HG02870 (cell line): ENCODE measurements at regions not wholly inside any gene's neighbourhood (a gene's known extent, or its start where the extent isn't known, plus 50 kb on each side); places are given as distances from the start of the nearest gene placed in this dataset.
"Not testable (repeated sequence)": the region's sequence is repeated elsewhere in the genome, so short reads cannot be mapped to it uniquely, and the experiment has no call there.

Experiments
- ATAC-seq: cut with Tn5 transposase; IDR thresholded peaks from one replicate; pipeline ENCODE4 v1.9.1; 2021; ENCODE audit warnings: mild to moderate bottlenecking, moderate library complexity; ENCODE audit not compliant: unreplicated experiment

DNA sequence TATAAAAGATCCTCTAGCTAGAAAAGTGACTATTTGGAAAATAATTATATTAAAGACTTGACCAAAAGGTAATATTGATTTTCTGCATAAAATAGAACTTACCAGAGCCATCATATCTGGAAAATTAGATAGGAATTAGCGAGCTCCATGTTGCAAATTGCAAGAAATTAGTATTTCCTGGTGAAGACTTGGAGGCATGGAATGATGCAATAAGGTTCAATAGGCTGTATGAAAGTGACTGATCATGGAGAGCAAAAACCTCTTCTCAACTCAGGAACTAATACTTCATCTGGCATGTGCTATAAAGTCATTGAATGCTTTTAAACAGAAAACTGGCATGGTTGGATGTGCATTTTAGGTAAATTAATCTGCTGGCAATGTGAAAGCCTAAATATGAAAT lies 66.3 kb upstream of the UFM1 start:
- ATAC-seq: no peak

DNA sequence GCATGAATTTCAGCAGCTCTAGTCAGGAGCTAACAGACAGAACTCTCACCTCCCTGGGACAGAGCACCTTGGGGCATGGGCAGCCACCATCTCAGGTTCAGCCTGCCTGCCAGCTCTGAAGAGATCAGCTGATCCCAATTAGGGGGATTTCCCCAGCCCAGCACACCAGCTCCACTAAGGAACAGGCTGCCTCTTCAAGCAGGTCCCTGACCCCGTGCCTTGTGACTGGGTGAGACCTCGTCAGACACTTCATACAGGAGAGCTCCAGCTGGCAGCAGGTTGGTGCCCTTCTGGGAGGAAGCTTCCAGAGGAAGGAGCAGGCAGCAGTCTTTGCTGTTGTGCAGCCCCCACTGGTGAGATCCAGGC lies 84.5 kb upstream of the UFM1 start:
- no peak for ATAC-seq

DNA sequence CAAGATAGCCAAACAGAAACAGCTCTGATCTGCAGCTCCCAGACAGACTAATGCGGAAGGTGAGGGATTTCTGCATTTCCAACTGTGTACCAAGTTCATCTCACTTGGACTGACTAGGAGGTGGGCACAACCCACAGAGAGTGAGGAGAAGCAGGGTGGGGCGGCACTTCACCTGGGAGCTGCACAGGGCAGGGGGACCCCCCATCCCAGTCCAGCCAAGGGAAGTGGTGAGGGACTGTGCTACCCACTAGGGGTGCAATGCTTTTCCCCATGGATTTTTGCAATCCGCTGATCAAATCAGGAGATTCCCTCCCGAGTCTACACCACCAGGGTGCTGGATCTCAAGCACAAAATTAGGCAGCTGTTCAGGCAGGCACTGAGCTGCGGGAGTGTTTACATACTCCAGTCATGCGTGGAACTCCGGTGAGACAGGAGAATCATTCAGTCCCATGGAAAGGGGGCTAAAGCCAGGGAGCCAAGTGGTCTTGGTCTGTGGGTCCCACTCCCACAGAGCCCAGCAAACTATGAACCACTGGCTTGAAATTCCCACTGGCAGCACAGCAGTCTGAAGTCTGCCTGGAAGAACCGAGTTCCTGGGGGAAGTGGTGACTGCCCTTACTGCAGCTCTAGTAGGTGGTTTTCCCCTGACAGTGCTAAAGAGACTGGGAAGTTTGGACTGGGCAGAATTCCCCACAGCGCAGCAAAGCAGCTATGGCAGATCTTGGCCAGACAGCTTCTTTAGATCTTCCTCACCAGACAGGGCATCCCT lies 85.1 kb upstream of the UFM1 start:
- ATAC-seq: no peak

DNA sequence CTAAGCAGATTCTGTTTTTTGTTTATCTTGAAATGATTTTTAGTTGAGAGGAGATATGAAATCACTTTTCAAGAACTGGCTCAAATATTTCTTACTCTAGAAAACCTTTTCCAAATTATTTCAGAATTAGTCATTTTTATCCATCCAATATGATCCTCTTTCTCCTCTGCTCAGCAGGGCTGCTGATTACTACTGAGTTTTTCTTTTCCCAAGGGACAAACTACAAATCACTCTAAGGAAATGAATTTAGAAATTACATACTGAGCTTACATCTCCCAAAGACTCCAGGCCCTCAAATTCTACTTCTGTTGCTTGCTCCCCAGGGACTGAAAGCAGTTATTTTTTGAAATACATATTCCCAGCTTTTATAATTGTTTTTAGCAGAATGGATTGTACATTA lies 87.4 kb upstream of the UFM1 start:
- ATAC-seq: no peak

DNA sequence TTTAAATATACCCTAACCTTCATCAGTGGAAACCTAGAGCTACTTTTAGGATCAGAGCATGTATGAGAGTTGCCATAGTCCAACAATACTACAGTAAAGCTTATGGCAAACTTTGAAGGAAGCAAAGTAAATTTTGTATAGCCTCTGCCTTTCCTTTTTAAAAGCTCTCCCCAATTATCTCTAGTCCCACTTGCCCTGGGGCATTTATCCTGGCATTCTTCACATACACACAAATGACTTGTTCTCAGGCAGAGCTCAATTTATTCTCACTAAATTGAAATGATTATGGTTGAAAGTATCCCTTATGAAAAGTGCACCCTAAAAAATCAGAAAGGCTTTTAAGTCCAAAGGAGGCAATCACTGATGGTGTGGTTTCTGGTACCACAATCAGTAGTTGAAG lies 94.1 kb upstream of the UFM1 start:
- ATAC-seq: no peak

DNA sequence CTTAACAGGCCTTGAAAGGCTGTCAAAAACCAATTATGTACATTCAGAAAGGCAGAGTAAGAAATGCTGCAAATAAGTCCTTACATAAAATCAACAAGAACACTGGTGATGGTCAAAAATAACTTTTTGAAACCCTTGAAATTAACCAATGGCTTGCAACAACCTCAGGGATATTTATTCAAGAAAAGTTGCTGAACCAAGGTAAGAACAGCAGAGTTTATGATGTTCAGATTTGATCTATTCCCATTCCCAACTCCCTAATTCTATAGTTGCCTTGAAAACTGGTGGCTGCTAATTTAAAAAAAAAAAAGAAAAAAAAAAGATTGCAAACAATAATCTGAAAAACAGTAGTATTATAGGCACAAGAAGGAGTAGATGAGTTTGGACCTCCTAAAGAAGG lies 109.8 kb upstream of the UFM1 start:
- ATAC-seq: no peak

DNA sequence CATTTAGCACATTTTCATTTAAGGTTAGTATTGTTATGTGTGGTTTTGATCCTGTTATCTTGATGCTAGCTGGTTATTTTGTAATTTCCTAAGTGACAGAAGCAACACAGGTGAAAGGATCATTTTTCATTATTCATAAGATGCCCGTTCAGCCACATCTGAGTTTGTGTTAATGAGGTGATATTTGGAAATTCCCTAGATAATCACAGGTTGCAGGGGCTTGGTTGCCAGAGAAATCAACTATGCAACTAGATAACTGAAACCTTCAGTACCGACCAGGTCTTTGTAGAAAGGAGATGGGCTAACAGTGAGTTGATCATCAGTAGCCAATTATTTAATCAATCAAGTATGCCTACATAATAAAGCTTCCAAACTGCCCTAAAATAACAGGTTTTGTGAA lies 121.3 kb upstream of the UFM1 start:
- ATAC-seq: no peak

DNA sequence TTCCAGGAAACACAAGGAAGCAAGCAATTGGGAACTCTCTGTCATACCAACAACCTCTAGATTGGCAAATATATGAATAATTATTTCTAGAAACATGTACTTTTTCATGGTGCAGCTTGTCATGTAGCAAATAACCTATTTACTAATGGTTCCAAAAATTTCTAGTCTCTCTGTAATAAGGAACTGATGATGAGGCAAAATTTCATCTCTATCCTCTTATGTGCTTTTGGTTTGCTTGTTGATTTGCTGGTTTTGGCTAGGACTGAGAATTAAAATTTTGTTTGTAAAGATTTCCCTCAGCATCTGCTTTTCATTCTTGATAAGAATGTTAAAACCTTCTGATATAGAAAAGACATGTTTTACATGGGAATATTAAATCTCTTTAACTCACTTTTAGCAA lies 123.2 kb upstream of the UFM1 start:
- ATAC-seq: no peak

DNA sequence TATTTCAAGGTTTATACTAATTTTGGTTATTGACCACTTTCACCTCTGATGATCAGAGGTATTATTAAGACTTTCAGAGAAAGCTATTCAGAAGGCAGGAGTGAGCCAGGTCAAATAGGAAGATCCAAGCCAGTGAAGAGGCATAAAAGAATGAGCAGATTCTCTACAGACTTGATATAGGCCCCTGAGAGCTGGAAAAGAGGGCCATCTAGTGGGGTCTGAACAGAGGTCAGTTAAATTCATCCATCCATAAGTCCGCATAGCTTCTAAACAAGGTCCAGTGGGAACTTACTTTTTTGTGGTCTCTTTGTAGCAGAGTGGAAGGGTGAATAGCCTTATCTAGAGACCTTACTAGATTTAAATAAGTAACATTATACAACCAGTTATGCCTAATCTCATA lies 126.6 kb upstream of the UFM1 start:
- no peak for ATAC-seq

DNA sequence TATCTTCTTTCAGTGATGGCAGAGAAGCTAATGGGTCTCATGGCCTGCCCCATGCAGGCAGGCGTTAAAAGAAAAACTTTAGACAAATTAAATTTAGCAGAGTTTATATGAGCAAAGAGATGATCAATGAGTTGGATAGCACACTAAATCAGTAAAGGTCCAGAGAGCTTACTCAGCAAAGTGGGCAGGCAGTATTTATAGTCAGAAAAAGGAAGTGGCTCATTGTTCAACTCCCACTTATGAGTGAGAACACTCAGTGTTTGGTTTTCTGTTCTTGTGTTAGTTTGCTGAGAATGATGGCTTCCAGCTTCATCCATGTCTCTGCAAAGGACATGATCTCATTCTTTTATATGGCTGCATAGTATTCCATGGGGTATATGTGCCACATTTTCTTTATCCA lies 128.5 kb upstream of the UFM1 start:
- ATAC-seq: not testable (repeated sequence)

DNA sequence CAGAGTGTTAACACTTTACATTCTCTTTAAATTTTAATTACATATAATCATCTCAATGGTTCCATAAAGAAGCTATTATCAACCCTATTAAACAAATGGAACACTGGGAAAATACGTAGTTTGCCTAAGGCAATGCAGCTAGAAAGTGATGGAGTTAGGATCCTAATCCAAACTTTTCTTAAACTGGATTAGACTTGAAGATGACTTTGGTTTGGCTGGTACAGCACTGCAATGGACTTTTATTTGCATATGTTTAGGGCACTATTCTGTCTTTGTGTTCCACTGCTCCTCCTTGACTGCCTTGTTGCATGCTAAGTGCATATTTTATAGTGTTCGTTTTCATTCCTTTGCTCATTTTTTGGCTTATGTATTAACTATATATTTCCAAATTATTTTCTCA lies 133.5 kb upstream of the UFM1 start:
- ATAC-seq: no peak

DNA sequence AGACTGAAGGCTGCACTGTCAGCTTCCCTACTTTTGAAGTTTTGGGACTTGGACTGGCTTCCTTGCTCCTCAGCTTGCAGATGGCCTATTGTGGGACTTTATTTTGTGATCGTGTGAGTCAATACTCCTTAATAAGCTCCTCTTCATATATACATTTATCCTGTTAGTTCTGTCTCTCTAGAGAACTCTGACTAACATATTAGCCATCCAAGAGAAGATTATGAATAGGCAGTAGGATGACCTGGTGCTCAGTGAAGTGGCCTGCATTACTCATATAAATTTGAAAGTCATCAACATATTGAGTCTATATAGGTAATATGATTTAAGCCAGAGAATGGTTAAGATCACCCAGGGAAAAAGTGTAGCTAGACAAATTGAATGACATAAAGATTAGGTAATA lies 136.3 kb upstream of the UFM1 start:
- ATAC-seq: no peak

DNA sequence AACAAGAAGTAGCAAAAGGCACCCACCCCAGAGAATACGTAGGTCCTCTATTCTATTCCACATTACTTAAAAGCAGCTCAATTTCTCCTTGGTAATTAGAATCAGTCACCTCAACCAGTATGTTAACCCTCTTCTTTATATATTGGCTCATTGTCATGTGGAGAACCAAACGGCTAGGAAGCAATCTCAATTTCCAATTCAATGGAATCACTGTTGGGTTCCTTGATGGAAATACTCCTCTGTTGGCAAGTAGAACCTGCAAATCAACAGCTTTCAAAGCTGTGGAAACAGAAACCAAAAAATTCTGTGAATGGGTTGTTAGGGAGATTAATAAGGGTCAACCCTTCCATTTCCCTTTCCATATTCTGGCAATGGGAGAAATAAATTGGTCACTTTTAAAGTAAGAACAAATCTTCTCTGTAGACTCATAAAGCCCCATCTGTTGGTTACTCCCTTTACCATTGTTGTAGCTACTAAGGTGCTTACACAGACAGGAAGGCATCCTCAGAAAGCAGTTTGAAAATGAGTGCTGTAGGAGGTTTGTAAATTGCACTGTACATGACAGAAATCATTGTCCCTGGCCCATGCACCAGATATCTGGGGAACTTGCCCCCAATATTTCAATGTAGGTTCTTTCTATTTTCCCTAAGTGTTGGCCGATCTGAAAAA lies 138.6 kb upstream of the UFM1 start:
- ATAC-seq: no peak

DNA sequence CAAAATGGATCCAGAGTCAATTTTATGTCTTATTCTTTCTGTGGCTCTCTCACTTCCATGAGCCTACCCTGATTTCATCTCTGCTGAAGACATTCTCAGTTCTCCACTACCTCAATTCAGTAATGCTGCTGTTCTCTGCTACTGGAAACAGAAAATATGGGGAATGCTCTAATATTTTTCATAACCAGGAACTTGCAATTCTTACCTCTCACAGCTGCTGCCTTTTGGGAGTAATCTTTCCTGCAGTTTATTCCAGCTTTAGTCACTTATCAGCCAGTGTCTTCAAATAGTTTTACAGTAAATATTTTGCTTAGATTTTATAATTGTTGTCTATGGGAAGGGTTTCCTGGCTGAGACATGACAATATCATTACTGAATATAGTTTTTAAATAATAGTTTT lies 145.1 kb upstream of the UFM1 start:
- ATAC-seq: no peak

DNA sequence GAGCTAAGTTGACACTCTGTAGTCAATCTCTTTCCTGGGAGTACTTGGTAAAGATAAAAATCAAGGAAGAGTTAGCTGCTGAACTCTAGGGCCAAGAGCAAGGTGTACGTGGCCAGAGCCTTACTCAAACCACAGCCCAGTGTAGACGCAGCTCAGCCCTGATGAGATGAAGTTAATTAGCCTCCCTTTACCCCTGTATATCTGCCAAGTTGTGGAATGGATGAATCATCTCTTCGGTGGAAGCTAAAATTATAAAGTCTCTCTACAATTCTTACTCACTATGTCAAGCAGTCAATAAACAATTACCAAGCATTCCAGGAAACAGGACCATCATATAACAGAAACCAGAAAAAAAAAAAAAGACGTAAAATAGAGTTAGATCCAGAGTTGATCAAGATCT lies 146.9 kb upstream of the UFM1 start:
- ATAC-seq: no peak

DNA sequence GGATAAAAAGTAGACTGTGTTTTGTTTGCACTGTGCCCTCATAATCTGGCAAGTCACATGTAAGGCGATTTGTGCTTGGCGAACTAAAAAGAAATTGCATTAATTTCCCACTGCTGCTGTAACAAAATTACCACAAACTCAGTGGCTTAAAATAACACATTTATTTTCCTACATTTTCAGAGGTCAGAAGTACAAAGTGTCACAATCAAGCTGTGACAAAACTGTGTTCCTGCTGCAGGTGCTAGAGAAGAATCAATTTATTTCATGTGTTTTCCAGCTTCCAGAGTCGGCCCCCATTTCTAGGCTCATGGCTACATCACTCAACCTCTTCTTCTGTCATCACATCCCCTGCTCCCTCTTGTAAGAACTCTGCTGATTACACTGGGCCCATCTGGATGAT lies 158.6 kb upstream of the UFM1 start:
- no peak for ATAC-seq

DNA sequence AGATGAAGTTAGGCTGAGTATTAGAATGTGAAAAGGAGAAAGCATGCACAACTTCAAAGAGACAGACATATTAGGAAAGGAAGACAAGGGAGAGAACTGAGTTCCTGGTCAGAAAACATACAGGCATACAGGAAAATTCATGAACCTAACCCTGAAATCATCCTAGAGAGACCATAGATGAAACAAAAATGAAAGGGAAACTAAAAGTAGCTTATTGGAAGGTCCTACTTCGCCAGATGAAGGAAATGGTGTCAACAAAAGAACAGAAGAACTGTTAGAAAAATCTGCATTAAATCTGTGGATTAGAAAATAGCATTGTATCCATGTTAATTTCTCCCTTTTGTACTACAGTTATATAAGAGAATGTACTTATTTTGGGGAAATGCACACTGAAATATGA lies 169.0 kb upstream of the UFM1 start:
- no peak for ATAC-seq

DNA sequence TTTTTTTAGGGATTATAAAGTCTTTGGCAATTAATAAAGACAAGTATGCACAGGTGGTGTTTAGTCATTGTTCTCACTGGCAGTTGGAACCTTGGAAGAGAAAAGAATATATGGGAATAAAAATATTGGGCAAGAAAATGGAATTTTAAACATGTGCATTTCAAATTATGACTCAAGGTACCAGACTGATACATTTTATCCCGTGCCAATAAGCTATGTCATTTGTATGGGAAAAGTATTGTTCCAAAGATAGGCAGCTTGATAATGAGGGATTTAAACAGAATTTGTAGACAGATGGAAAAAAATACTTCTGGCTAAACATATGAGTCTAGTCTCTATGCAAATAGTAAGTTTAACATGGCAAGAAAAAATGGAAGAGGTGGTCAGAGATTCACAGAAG lies 169.5 kb upstream of the UFM1 start:
- ATAC-seq: no peak

DNA sequence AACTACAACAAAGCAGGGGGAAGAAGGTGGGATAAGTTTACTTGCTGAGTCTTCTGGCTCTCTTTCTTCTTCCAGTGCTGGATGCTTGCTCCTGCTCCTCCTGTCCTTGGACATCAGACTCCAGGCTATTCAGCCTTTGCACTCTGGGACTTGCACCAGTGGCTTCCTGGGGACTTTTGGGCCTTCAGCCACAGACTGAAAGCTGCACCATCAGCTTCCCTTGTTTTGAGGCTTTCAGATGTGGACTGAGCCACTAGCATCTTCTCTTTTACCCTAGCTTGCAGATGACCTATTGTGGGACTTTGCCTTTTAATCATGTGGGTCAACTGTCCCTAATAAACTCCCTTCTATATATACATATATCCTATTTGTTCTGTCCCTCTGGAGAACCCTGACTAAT lies 173.0 kb upstream of the UFM1 start:
- no peak for ATAC-seq

DNA sequence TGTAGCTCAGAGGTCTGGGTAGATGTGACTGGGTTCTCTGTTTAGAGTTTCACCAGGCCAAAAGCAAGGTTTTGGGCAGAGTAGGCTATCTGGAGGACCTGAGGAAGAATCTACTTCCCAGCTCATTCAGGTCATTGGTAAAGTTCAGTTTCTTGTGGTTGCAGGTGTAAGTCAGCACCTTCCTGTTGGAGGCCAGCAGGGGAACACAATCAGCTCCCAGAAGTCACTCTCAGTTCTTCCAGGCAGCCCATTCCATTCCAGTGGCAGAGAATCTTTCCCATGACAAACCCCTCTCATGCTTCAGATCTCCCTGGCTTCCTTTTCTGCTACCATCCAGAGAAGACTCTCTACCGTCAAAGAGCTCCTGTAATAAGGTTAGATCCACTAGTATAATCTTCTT lies 176.2 kb upstream of the UFM1 start:
- no peak for ATAC-seq

DNA sequence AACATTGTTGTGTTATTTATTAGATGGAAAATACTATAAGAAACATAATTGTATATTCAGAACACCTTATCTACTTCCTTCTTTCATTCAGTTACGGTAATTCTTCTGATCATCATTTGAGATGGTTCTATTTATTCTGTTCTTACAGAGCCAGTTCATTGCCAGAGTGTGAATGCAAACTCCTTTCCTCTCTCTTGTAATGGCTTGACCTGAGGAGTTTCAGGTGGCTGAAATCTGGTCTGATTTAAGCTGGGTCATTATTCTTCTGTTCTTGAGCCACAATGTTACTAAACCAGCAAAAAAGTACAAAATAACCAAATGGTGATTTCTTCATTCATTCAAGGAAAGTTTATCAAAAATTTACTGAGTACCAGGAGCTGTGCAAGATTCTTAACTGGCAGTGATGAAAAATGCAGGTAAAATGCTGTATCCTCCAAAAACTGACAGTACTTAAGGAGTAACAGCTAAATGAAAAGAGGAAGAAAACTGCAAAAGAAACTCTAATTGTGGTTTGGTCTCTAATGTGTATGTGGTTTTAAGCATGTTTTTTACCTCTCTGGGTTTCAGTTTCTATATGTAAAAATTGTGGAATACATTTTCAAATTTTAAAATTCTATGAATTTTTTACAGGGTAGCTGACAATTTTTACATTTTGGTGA lies 182.4 kb upstream of the UFM1 start:
- ATAC-seq: peak; percentile 98

DNA sequence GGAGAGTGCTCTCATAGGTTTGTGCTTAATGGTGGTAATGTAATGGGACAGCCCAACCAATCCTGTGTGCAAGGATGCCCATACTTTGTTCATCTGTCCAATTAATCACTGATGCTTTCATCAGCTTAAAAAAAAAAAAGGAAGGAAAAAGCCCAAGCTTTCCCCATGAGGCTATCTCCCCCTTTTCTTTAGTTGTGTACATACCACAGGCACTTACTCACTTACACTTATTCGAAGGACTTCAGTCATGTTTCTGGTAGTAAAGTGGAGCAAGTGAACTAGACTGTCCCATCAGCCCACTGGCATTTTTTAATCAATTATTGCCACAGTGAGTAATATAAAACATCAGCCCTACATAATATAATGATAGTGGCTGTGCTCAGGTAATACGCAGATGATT lies 183.5 kb upstream of the UFM1 start:
- ATAC-seq: no peak
